Epidermal melanocyte (primary cell): ENCODE measurements at regions not wholly inside any gene's neighbourhood (a gene's known extent, or its start where the extent isn't known, plus 50 kb on each side); places are given as distances from the start of the nearest gene placed in this dataset.
"Not testable (repeated sequence)": the region's sequence is repeated elsewhere in the genome, so short reads cannot be mapped to it uniquely, and the experiment has no call there.

Source experiments
- DNase-seq: peaks from one replicate; pipeline ENCODE4 v3.0.0; 2011; ENCODE audit warnings: low spot score; ENCODE audit not compliant: insufficient read length

DNA sequence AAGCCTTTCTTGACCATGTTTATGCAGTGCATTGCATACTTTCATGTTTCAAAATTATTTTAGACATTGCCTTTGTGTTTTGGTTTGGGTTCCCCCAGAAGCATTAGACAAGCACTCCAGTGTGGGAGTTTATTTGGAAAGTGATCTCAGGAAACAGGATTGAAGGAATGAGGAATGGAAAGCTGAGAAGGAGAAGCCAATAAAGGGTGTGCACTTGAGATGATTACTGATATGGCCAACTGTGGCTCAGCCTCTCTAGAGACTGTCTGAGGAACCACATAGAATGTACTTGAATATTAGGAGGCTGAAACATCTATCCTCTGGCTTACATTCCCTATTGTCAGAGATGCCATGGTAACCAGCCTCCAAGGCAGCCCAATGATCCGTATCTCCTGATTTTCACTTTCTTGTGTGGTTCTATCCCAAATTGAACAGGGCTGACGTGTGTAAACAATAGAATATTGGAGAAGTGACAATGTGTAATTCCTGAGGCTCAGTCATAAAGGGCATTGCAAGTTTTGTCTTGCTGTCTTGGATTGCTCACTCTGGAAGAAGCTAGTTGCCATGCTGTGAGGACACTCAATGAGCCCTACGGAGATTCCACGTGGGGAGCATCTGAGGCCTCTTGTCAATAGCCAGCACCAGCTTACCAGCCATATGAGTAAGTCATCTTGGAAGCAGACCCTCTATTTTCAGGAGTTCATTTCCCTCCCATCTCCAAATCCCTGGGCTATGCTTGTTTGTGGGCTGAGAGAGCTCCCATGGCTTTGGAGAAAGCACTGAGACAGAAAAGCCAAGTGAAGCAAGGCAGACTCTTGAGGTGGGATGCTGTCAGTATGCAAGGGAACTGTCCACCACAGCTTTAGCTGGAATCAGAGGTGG, 84.7 kb downstream of the SCN11A start:
- no peak for DNase-seq

DNA sequence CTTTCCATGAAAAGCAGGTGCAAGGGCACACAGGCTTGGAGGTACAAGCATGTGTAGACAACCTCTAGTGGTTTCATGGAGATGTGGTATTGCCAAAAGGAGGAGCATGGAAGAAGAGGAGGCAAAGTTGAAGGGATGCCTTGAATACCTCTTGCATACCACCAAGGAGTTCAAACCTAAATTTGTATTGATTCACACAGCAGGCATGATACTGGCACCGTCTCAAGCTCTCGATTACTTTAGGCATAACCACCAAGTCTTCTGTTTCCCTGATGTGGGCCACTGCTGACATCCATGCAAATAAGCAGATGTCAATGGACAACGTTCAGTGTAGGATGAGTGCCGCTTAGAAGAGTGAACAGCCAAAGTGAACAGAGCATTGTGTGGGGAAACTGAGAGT, 87.1 kb downstream of the SCN11A start:
- DNase-seq: no peak

DNA sequence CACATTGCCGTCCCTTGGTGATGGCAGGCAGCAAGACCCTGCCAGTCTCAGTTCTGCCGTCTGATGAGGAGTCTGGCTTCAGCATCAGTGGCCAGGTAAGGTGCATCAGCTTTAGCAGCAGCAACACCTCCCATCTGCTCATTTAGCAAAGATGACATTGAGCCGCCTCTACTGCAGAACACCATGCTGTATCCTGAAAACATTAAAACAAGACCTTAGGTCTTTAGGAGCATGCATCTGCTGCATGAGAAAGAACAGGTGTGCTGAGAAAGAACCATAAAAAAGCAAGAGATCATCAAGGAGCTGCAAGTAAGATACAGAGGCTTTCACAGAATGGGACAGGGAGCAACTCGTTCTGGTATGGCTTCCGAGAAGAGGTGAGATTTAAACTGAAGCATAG, 87.5 kb downstream of the SCN11A start:
- DNase-seq: no peak

DNA sequence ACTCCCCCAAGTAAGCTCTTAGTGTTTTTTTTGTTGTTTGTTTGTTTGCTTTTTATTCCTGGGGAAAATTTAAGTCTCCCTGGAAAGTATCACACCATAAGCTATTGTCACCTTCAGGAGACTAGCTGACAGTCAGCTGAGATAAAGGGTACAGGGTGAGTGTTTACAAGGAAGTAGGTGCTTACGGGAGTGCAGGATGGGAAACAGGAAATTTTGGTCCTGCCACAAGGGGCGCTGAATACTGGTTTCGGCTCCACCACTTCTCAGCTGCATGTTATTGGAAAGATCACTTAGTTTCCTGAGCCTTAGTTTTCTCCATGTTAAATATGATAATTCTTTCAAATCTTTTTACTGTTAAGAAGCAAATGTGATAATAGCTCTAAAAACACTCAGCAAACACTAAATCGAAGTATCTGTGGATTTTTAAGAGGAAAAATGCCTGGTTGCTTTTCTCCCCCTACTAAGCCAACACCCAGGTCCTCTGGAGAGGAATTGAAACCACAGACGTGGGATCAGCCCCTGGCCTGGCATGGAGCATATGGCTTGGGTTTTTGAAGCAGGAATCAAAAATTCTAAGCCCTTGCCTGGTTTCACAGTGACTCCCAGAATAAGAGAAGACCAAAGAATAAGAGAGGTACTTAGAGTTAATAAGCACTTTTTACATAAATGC, 90.7 kb downstream of the SCN11A start:
- no peak for DNase-seq

DNA sequence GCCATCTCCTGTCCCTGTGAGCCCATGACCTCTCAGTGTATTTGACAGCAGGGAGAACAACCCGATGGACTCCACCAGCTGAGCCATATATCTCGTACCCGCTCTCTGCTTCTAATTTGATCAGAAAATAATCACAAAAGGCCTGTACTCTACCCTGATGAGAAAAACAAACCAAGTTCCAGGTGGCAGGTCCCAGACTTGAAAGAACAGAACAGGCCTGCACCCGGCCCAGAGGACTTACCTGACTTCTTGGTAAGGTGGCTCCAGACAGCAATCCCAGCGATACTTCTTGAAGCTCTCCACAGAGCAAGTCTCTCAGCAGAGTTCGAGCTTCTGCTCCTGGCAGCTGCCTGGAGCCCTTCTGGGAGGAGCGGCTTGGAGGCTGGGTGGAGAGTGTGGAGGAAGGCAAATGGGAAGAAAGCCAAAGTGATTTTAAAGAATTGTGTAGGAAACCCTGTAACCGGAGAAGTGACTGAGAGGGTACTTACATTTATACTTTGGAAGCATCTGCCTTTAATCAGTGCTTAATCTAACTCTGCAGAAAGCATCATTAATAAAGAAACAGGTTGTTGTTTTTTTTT, 91.6 kb downstream of the SCN11A start:
- DNase-seq: no peak

DNA sequence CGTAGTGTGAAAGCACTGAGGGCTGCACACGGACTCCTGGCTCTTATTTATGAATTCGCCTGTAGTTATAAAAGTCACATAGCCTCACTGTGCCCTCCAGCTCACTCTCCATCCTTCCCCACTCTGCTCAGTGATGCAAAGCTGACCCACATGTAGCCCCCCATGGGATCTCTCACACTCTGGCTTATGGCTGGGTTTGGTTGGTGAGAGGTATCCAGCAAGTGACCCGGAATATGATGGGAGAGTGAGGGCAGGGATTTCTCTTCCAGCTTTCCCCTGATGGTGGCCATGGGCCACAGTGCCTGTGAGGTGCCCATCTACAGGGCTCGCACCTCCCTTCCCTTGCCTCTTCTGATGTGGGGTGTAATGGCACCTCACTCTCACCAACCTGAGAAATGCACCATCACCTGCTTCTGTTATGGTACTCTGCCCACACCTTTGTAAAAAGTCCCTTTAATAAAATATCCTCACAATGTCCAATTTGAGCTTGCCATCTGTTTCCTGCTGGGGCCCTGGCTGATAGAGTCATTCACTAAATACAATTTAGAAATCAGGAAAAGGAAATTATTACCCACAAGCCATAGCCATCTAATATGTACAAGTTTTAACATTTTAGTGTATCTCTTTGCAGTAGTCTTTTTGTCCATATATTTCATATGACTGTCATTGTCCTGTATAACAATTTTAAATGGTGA, 93.6 kb downstream of the SCN11A start:
- DNase-seq: no peak

DNA sequence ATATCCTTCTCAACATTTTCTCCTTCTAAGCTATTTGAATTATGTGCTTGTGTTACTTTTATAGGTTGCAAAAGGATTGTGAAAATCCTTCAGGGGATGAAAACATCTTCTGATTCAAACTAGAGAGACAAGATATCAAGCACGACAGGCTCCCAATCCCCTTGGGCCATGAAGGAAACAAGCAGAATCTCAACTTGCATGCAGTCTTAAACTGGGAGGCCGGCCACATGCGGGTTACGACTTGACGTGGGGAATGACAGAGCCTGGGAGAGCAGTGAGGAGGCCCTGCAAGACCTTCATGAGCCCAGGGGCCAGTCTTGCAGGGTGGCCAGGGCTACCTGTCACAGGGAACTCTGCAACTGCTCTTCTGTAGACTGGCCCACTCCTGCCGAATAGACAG, 94.4 kb downstream of the SCN11A start:
- DNase-seq: no peak

DNA sequence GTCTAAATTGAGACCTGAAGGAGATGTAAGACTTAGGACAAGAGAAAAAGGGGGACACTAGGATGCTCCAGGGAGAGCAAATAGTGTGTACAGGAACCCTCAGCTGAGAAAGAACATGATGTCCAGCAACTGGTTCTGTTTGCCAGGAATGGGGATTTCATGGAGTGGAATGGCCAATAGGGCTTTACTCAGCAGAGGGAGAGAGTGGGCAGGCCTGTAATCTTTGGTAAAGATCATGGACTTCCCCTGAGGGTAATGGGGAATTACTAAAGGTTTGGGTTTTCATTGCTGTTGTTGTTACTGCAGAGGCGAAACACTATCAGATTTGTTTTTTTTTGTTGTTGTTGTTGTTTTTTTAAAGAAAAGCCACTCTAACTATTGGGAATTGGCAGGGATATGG, 99.0 kb downstream of the SCN11A start:
- no peak for DNase-seq

DNA sequence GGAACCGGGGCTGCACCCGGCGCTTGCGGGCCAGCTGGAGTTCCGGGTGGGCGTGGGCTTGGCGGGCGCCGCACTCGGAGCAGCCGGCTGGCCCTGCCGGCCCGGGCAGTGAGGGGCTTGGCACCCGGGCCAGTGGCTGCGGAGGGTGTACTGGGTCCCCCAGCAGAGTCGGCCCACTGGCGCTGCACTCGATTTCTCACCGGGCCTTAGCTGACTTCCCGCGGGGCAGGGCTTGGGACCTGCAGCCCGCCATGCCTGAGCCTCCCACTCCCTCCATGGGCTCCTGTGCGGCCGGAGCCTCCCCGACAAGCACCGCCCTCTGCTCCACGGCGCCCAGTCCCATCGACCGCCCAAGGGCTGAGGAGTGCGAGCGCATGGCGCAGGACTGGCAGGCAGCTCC, 100.6 kb downstream of the SCN11A start:
- not testable (repeated sequence) for DNase-seq

DNA sequence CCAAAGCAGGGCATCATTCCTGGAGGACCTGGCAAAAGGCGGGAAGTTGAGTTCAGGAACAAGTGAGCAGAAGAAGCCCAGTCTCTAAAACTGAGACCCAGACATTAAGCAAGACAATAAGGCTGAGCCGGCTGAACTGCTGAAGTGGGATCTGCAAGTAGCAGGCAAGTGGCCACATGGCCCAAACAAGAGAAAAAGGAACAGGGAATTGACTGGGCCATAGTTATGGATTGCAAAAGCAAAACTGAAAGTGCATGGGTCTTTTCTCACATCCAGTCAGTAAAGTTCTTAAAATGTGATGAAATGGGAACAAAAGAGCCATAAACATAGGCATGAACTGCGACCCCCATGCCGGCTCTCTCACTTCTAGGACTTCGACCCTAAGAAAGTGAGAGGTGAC, 101.2 kb downstream of the SCN11A start:
- DNase-seq: no peak

DNA sequence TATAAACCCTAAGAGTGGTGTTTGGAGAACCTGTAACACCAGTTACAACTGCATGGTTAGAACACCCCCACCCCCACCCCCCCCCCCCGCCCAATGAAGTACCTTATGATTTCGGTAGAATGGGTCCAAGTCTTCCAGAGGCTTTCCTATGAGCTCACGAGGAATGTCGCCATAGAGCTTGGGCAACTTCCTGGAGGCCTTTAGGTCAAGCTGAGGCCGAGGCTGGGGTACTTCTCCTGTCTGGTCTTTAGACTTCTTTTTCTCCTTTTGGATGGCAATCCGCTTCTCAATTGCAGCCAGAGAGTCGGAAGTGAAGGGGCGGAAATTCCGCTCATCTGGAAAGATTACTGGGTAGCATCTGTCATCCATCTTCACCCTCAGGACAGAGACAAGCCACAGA, 101.8 kb downstream of the SCN11A start:
- DNase-seq: no peak

DNA sequence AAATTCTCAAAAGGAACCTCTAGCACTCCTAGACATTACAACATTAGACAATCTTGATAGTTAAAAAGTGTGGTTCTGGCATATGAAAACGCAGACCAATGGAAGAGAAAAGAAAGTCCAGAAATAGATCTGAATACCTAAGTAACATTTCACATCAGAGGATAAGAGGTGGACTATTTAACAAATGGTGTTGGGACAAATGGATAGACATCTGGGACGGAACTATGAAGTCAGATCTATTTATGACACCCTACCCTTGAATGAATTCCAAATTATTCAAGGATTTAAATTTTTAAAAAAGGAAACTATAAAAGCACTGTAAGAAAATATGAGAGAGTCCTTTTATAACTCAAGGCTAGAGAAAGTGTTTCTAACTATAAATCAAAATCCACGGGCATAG, 111.3 kb downstream of the SCN11A start:
- no peak for DNase-seq

DNA sequence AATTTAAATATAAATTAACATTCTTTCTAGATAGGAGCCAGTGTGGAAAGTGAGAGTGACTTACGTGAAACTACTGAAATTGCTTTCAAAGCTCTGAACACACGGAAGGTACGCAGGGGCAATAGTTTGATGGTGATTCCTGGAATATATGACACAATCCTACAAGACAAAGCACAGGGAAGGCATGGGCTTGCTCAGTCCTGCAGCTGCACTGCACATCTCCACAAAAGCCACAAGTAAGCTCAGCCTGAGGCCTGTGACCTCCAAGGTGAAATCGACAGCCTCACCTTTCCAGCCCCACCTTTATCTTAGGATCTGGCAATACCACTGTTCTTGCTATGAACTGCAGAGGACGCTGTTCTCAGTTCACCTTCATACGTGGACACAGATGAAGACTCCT, 109.3 kb upstream of the SCN10A start:
- no peak for DNase-seq

DNA sequence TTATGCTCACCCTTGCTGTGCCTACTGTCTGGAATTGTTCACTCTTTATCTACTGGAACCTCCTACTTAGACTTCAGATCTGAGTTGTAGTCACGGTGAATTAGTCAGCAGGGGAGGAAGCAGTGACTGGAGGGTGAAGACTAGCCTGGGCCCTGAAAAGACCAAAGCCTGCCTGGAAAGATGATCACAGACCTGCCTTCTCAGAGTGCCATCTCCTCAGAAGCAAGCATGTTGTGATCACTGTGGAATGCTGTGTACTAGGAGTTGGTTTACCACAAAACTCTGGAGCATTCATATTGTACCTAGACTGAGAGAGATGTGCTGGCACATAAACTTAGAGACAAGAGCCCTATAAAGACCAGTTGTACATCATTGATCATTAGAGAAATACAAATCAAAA, 100.7 kb upstream of the SCN10A start:
- no peak for DNase-seq

DNA sequence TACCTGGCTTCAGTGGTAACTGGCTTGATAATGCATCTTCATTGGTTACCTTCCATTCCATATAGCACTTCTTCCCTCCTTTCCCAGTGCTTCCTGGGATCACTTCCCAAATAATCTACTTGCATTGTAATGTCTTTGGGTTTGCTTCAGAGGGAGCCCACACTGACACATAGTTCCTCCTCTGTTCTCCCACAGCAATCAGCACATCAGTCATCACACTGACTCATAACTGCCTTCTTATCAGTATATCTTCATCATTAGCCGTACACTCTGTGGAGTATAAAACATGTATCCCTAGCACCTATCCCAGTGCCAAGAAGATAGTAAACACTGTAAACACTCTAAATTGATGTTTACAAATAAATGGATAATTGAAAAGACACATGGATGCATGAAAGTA, 91.4 kb upstream of the SCN10A start:
- DNase-seq: no peak

DNA sequence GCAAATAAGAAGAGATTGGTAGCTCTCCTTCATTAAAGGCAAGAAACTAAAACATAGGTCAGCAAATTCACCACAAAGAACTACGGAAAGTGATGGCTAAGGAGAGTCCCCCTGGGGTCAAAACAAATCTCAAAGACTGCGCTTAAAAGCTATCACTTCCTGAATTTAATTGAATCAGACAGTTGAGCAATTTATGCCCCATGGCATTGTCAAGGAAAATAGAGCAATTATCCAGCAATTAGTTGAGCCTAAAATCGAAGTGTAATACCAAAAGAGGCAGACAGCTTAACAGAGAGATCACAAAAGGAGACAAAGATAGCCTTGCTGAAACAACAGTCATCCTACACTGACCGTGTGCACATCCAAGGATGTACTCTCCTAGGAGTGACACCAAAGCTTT, 74.4 kb upstream of the SCN10A start:
- DNase-seq: no peak

DNA sequence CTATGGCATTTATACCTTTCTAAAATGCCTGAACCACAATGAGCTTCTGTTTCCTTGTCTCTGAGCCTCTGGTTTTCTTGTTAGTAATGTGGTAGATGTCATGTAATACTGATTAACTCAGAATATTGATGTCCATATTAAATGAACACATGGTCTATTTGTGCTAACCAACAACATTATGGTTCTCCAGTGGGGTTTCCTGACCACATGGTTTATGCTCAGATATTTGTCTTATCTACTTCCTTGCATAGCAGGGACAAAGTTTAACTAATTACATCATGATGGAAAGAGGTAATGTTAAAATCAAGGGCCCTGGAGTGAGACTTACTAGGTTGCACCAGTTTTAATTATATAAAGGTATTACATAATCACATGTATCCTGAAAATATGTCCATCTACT, 62.6 kb upstream of the SCN10A start:
- DNase-seq: no peak
